ENCODE measurements at regions not wholly inside any gene's neighbourhood (a gene's known extent, or its start where the extent isn't known, plus 50 kb on each side); places are given as distances from the start of the nearest gene placed in this dataset.

GRCh38 chr14:105689722-105690121 is 163.3 kb downstream of the TMEM121 start:
- no peak overlapping the region for H2BK12ac ChIP-seq (ENCODE audit: low read depth, low read length)
- H3K18ac ChIP-seq (ENCODE audit: extremely low read depth, low read length) = no peak overlapping the region
- no peaks in the 10 kb centered on the region for H3K79me1 ChIP-seq (ENCODE audit: low read depth, low read length)
- ChIA-PET POLR2A (ENCODE audit: partially characterized antibody) (no interaction called here), CTCF (ENCODE audit: partially characterized antibody) (no interaction called here)
- no peak overlapping the region for H3K27ac ChIP-seq (ENCODE audit: low read depth, low read length)
- TF ChIP-seq YY1 (IDR thresholded peaks at IDR 0.05; ENCODE audit: low read depth, low read length) (no peak), JUN (IDR thresholded peaks at IDR 0.05; ENCODE audit: low read depth, low read length) (no peak), KDM4A (IDR thresholded peaks at IDR 0.05; ENCODE audit: low read depth, low read length, severe bottlenecking) (no peak), KDM5A (IDR thresholded peaks at IDR 0.05; ENCODE audit: low read length) (no peak), SRF (IDR thresholded peaks at IDR 0.05; ENCODE audit: low read depth, low read length) (no peak), RAD21 (IDR thresholded peaks at IDR 0.05 in 1 of 2, conservative IDR thresholded peaks at IDR 0.05 in 1 of 2; ENCODE audit: low read depth in 2 of 2, low read length in 2 of 2) (no peak), CEBPB (IDR thresholded peaks at IDR 0.05; ENCODE audit: low read depth, low read length) (no peak), CHD2 (IDR thresholded peaks at IDR 0.05; ENCODE audit: low read length) (no peak), CTCF (IDR thresholded peaks at IDR 0.05; ENCODE audit: control extremely low read depth in 1 of 3, insufficient read depth in 1 of 3, low read depth in 1 of 3, low read length in 3 of 3) (no peak), MAX (IDR thresholded peaks at IDR 0.05) (no peak)
- H4K5ac ChIP-seq (ENCODE audit: insufficient read length, low read depth, low read length) = no peak overlapping the region
- H2BK120ac ChIP-seq (replicated peaks; ENCODE audit: low read depth, low read length) = no peak overlapping the region
- no peak overlapping the region for H2BK5ac ChIP-seq (ENCODE audit: low read depth, low read length)
- no peak overlapping the region for H2BK15ac ChIP-seq (ENCODE audit: low read length)
- no peak overlapping the region for H2AFZ ChIP-seq (ENCODE audit: low read length)
- H4K20me1 ChIP-seq (replicated peaks in 1 of 2; ENCODE audit: control insufficient read depth in 1 of 2, insufficient read depth in 2 of 2, low read length in 2 of 2) = peaks cover 0 to 11% of the 10 kb centered on the region in 2 experiments
- no peak overlapping the region for H3K4me2 ChIP-seq (ENCODE audit: insufficient read depth in 1 of 2, low read depth in 2 of 2, low read length in 2 of 2)
- H3K36me3 ChIP-seq (ENCODE audit: control insufficient read depth in 2 of 4, insufficient read depth in 4 of 4, low read length in 3 of 4) = no peaks in the 10 kb centered on the region; a peak in 1 of 8 replicates
- no peak overlapping the region for H3K4me3 ChIP-seq (ENCODE audit: extremely low read depth in 1 of 4, insufficient read depth in 2 of 4, low read depth in 3 of 4, low read length in 4 of 4)
- H3K23ac ChIP-seq (ENCODE audit: insufficient read length) = no peak overlapping the region
- H3K23me2 ChIP-seq (ENCODE audit: low read depth, low read length) = peaks cover 26% of the 10 kb centered on the region; the same call in 1 of the 2 replicates
- H3K4me1 ChIP-seq (replicated peaks in 1 of 4; ENCODE audit: control insufficient read depth in 3 of 4, insufficient read depth in 4 of 4, low read length in 3 of 4) = no peaks in the 10 kb centered on the region
- H2AK5ac ChIP-seq (ENCODE audit: low read depth, low read length) = no peak overlapping the region
- 91 to 100% methylated on average over 1 of the region's 1 CpG for WGBS, 2 experiments (ENCODE audit: extremely low coverage in 1 of 2, insufficient coverage in 1 of 2, insufficient read length in 1 of 2, insufficient replicate concordance in 2 of 2, low coverage in 1 of 2, low lambda C conversion rate in 2 of 2, missing lambda C conversion rate in 1 of 2)
- H3K56ac ChIP-seq (replicated peaks; ENCODE audit: insufficient read length, low read depth, low read length) = peak overlapping the region; percentile 99
- H2BK20ac ChIP-seq (ENCODE audit: low read length) = no peak overlapping the region
- no peak for FAIRE-seq
- H3K9ac ChIP-seq (replicated peaks in 1 of 4; ENCODE audit: extremely low read depth in 1 of 4, low read depth in 3 of 4, low read length in 3 of 4) = no peak overlapping the region
- H3K27me3 ChIP-seq (replicated peaks in 1 of 4; ENCODE audit: control insufficient read depth in 3 of 4, extremely low read depth in 1 of 4, insufficient read depth in 3 of 4, low read length in 3 of 4) = no peaks in the 10 kb centered on the region
- no peak overlapping the region for H4K8ac ChIP-seq (ENCODE audit: extremely low read depth, insufficient read depth, low read length)
- DNase-seq (ENCODE audit: low read depth in 1 of 2, low spot score in 2 of 2) = no peak
- no peak overlapping the region for H3K14ac ChIP-seq (ENCODE audit: insufficient read length)
- H4K91ac ChIP-seq (replicated peaks; ENCODE audit: insufficient read length, low read length) = no peak overlapping the region
- H3K9me3 ChIP-seq (ENCODE audit: insufficient read depth in 2 of 2, low read depth in 1 of 2, low read length in 1 of 2) = peaks cover 44 to 61% of the 10 kb centered on the region in 2 experiments
- H3K79me2 ChIP-seq (ENCODE audit: control insufficient read depth in 1 of 2, insufficient read depth in 2 of 2, low read length in 2 of 2) = no peaks in the 10 kb centered on the region
- H3K4ac ChIP-seq (replicated peaks; ENCODE audit: insufficient read length, low read depth, low read length) = no peak overlapping the region

Measured in H1 (cell line).